ENCODE measurements at regions not wholly inside any gene's neighbourhood (a gene's known extent, or its start where the extent isn't known, plus 50 kb on each side); places are given as distances from the start of the nearest gene placed in this dataset.

- peak overlapping the region; percentile 45 for H2AFZ ChIP-seq (ENCODE audit: low read depth, low read length, poor library complexity, severe bottlenecking)
- TF ChIP-seq CTCF (IDR thresholded peaks at IDR 0.05 in 2 of 3, conservative IDR thresholded peaks at IDR 0.05 in 1 of 3; ENCODE audit: borderline replicate concordance in 1 of 3, insufficient read depth in 1 of 3, low read depth in 2 of 3, low read length in 2 of 3) (peak; percentile 53 to 78 (median 65); a peak in 5 of 6 replicates), RAD21 (IDR thresholded peaks at IDR 0.05; ENCODE audit: low read depth) (peak; percentile 81), POLR2A (IDR thresholded peaks at IDR 0.05; ENCODE audit: borderline replicate concordance, extremely low read depth, insufficient read depth, insufficient read length) (peak; percentile 36), POLR2AphosphoS5 (IDR thresholded peaks at IDR 0.05; ENCODE audit: low read depth, low read length) (no peak), SRF (IDR thresholded peaks at IDR 0.05; ENCODE audit: low read depth) (no peak)
- ChIA-PET CTCF (interaction anchor here (0.7 to 2.4 kb wide), 13 partner anchors 8 to 1465 kb away, joined by 3 to 51 read pairs (median 4); partner anchors contain the start of gene BDNF), RAD21 (ENCODE audit: low non-redundant PET in 1 of 2, low total read pairs in 2 of 2, uncharacterized antibody in 2 of 2, unreplicated experiment in 2 of 2) (interaction anchor here (0.6 to 2.0 kb wide), 6 partner anchors 139 to 1461 kb away, joined by 3 to 24 read pairs (median 3); partner anchors contain the start of gene BDNF (in 1 of the 2)), POLR2A (interaction anchor here (1.0 kb wide), 1 partner anchor 1461 kb away, joined by 3 read pairs; no protein-coding TSS in a partner anchor)
- no peaks in the 10 kb centered on the region for H3K27me3 ChIP-seq (ENCODE audit: insufficient read depth, low read length)
- DNase-seq (ENCODE audit: low read depth, low spot score) (peak; percentile 31), ATAC-seq (peak; percentile 99)
- no peaks in the 10 kb centered on the region for H3K9me3 ChIP-seq (ENCODE audit: control insufficient read depth in 1 of 2, insufficient read depth in 1 of 2, low read depth in 1 of 2, low read length in 2 of 2)
- no peak overlapping the region for H3K9ac ChIP-seq (ENCODE audit: low read length)
- H3K36me3 ChIP-seq (ENCODE audit: control insufficient read depth in 1 of 2, insufficient read depth in 2 of 2, low read length in 2 of 2): no peaks in the 10 kb centered on the region
- H3K4me2 ChIP-seq (ENCODE audit: low read length): no peak overlapping the region
- no peaks in the 10 kb centered on the region for H3K4me1 ChIP-seq (ENCODE audit: control insufficient read depth in 1 of 2, insufficient read depth in 2 of 2, low read length in 2 of 2)
- H3K4me3 ChIP-seq (replicated peaks in 1 of 2; ENCODE audit: low read depth in 1 of 2, low read length in 2 of 2): no peak overlapping the region
- H4K20me1 ChIP-seq (ENCODE audit: insufficient read depth): no peaks in the 10 kb centered on the region
- no peaks in the 10 kb centered on the region for H3K79me2 ChIP-seq (ENCODE audit: insufficient read depth, low read length)
- H3K9me2 ChIP-seq (ENCODE audit: insufficient read depth): no peaks in the 10 kb centered on the region
- intact Hi-C loops (cut with micrococcal nuclease): loop anchor here (1.0 to 10.0 kb wide), 3 partner anchors 167 to 1461 kb away; no protein-coding TSS in a partner anchor
- no peak overlapping the region for H3K27ac ChIP-seq (ENCODE audit: low read depth, low read length)
- BruUV-seq (replicated peaks): no TSS peak
Measured at GRCh38 chr11:29159552-29160465, 857.0 kb downstream of the KCNA4 start.
